ENCODE measurements at regions not wholly inside any gene's neighbourhood (a gene's known extent, or its start where the extent isn't known, plus 50 kb on each side); places are given as distances from the start of the nearest gene placed in this dataset.
"Not testable (repeated sequence)": the region's sequence is repeated elsewhere in the genome, so short reads cannot be mapped to it uniquely, and the experiment has no call there.

GRCh38 chrX:131850964-131851363 is 172.1 kb upstream of the STK26 start:
- not testable (repeated sequence) for TF ChIP-seq CTCF (conservative IDR thresholded peaks at IDR 0.05; ENCODE audit: low read depth, low read length); EZH2 (IDR thresholded peaks at IDR 0.05; ENCODE audit: borderline replicate concordance, low read depth, low read length, poor library complexity, severe bottlenecking)
